ENCODE measurements at regions not wholly inside any gene's neighbourhood (a gene's known extent, or its start where the extent isn't known, plus 50 kb on each side); places are given as distances from the start of the nearest gene placed in this dataset.

DNA sequence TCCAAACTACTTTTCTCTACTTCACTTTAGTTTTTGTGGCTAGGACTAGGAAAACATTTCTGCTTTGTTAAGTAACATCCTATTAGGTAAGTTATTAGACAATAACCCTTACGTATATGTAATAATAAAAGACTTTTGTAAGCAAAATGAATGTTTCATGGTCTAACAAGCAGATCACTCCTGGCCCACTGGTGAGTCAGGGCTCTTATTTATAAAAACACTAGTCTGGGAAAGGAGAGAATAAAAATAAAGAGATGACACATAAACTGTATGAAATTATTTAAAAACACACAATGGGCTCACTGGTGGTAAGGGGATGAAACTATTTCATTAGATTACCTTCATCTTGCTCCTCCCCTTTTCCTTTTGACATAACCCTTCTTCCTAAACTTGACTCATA lies 2212.2 kb upstream of the ACO1 start:
- TF ChIP-seq CTCF (IDR thresholded peaks at IDR 0.05; ENCODE audit: low read length, missing control alignments) = no peak
- no peak overlapping the region for H3K4me3 ChIP-seq (replicated peaks; ENCODE audit: low read depth, low read length)
- DNase-seq (ENCODE audit: low read depth) = no peak

GRCh38 chr9:30178610-30179009 lies 2205.8 kb upstream of the ACO1 start:
- TF ChIP-seq CTCF (IDR thresholded peaks at IDR 0.05; ENCODE audit: low read length, missing control alignments) = no peak
- no peak overlapping the region for H3K4me3 ChIP-seq (replicated peaks; ENCODE audit: low read depth, low read length)

GRCh38 chr9:30193421-30193820 lies 2191.0 kb upstream of the ACO1 start:
- no peak for DNase-seq (ENCODE audit: low read depth)
- TF ChIP-seq CTCF (IDR thresholded peaks at IDR 0.05; ENCODE audit: low read length, missing control alignments) = no peak

More at GRCh38 chr9:30178610-30179009, 2205.8 kb upstream of the ACO1 start:
- DNase-seq (ENCODE audit: low read depth) = no peak

GRCh38 chr9:30196941-30197340 lies 2187.5 kb upstream of the ACO1 start:
- no peak for DNase-seq (ENCODE audit: low read depth)
- H3K4me3 ChIP-seq (replicated peaks; ENCODE audit: low read depth, low read length) = no peak overlapping the region
- no peak for TF ChIP-seq CTCF (IDR thresholded peaks at IDR 0.05; ENCODE audit: low read length, missing control alignments)

More at GRCh38 chr9:30193421-30193820, 2191.0 kb upstream of the ACO1 start:
- H3K4me3 ChIP-seq (replicated peaks; ENCODE audit: low read depth, low read length) = no peak overlapping the region

- TF ChIP-seq CTCF (IDR thresholded peaks at IDR 0.05; ENCODE audit: low read length, missing control alignments) = no peak
- no peak for DNase-seq (ENCODE audit: low read depth)
- no peak overlapping the region for H3K4me3 ChIP-seq (replicated peaks; ENCODE audit: low read depth, low read length)
These were observed 2187.0 kb upstream of the ACO1 start for GRCh38 chr9:30197453-30197852.

DNA sequence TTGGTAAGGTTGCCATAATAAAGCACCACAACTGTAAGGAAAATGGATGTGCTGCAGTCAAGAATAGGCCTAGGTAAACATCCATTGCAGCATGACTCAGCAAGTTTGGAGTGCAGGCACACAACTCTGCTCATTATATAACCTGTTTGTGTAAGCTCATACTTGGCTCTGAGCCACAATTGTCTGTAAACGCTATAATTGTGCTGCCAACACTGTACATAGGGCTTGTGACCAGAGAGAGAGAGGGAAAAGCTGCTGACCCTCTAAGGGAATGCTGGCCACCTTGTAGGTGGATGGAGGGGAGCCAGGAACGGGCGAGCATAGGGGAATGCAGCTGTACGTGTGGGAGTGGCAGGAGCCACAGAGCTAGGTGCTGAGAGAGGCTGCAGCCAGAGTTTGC lies 2186.5 kb upstream of the ACO1 start:
- DNase-seq (ENCODE audit: low read depth) = peak; percentile 19
- TF ChIP-seq CTCF (IDR thresholded peaks at IDR 0.05; ENCODE audit: low read length, missing control alignments) = no peak
- H3K4me3 ChIP-seq (replicated peaks; ENCODE audit: low read depth, low read length) = no peak overlapping the region

GRCh38 chr9:30198463-30199309 lies 2185.8 kb upstream of the ACO1 start:
- no peak for DNase-seq (ENCODE audit: low read depth)
- no peak for TF ChIP-seq CTCF (IDR thresholded peaks at IDR 0.05; ENCODE audit: low read length, missing control alignments)
- no peak overlapping the region for H3K4me3 ChIP-seq (replicated peaks; ENCODE audit: low read depth, low read length)

Data from fibroblast of pulmonary artery (primary cell).